ENCODE measurements at regions not wholly inside any gene's neighbourhood (a gene's known extent, or its start where the extent isn't known, plus 50 kb on each side); places are given as distances from the start of the nearest gene placed in this dataset.

- no peak for TF ChIP-seq SIN3A (IDR thresholded peaks at IDR 0.05; ENCODE audit: borderline replicate concordance, insufficient read depth, low read length)
- TF ChIP-seq TAF1 (IDR thresholded peaks at IDR 0.05; ENCODE audit: borderline replicate concordance, insufficient read depth, low read length) = no peak
- no peak for TF ChIP-seq REST (IDR thresholded peaks at IDR 0.05; ENCODE audit: insufficient read depth in 1 of 2, low read depth in 2 of 2, low read length in 2 of 2)
Measured at GRCh38 chr15:95558131-95558530, 772.4 kb upstream of the NR2F2 start.

Data from PFSK-1 (cell line).